Activated CD4-positive, alpha-beta memory T cell treated with anti-CD3 and anti-CD28 coated beads for 36 hours (primary cell): ENCODE measurements at regions not wholly inside any gene's neighbourhood (a gene's known extent, or its start where the extent isn't known, plus 50 kb on each side); places are given as distances from the start of the nearest gene placed in this dataset.

Source experiments
- CTCF ChIA-PET: fragments of 350-600 bp; sonication (Branson Sonifier 250); formaldehyde crosslinking; loops from one replicate; lab custom pipeline; 2021; ENCODE audit warnings: antibody characterized with exemption, inconsistent platforms; lab: Charles Lee
- POLR2A ChIA-PET: fragments of 350-600 bp; sonication (Branson Sonifier 250); formaldehyde crosslinking; loops from one replicate; lab custom pipeline; 2021; ENCODE audit warnings: antibody characterized with exemption; lab: Charles Lee
- DNase-seq: peaks from one replicate; pipeline ENCODE4 v3.0.0-alpha.2; 2020
- H3K27ac Mint-ChIP-seq: one replicate; pipeline ENCODE4 v1.8.0; 2021; ENCODE audit warnings: mixed read lengths
- H3K27me3 Mint-ChIP-seq: one replicate; pipeline ENCODE4 v1.8.0; 2021; ENCODE audit warnings: mixed read lengths
- H3K36me3 Mint-ChIP-seq: one replicate; pipeline ENCODE4 v1.8.0; 2021; ENCODE audit warnings: mixed read lengths
- H3K4me1 Mint-ChIP-seq: one replicate; pipeline ENCODE4 v1.8.0; 2021; ENCODE audit warnings: low read depth, mixed read lengths
- H3K4me3 Mint-ChIP-seq: one replicate; pipeline ENCODE4 v1.8.0; 2021; ENCODE audit warnings: mild to moderate bottlenecking, mixed read lengths
- H3K9me3 Mint-ChIP-seq: one replicate; pipeline ENCODE4 v1.8.0; 2021; ENCODE audit warnings: mixed read lengths
- intact Hi-C: fragments of 100-400 bp; cut with micrococcal nuclease; formaldehyde crosslinking; loops from one replicate; pipeline ENCODE4 v1.15.1; 2023

GRCh38 chr20:24742436-24742835 lies 206.6 kb upstream of the CST7 start:
- no peak for DNase-seq
- POLR2A ChIA-PET: no interaction called here
- Mint-ChIP-seq H3K27me3 (no peaks in the 10 kb centered on the region), H3K4me1 (peaks cover 13% of the 10 kb centered on the region), H3K36me3 (no peaks in the 10 kb centered on the region), H3K27ac (no peak overlapping the region), H3K9me3 (no peaks in the 10 kb centered on the region), H3K4me3 (no peak overlapping the region)
- intact Hi-C loops: no loop called here
- CTCF ChIA-PET: no interaction called here

DNA sequence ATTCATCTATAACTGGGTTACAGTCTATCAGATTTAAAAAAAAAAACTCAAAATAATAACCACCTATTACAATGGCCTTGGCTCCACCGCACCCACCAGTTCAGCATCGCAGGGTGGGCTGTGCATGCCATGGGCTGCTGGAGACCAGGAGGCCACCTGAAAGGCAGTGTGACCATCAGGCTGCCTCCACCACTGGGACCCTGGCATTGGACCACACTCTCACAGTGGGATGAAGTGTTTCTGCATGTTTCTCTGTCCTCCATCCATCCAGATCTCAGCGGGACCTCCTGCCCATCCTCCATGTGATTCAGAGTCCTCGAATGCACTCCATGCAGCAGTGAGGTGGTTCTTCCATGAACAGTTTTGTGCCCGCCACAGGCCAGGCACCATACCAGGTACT lies 206.1 kb upstream of the CST7 start:
- H3K27me3 Mint-ChIP-seq: peaks cover 2% of the 10 kb centered on the region
- intact Hi-C loops: no loop called here
- ChIA-PET CTCF (no interaction called here), POLR2A (no interaction called here)
- H3K4me1 Mint-ChIP-seq: peaks cover 13% of the 10 kb centered on the region
- no peaks in the 10 kb centered on the region for H3K36me3 Mint-ChIP-seq
- no peak overlapping the region for H3K4me3 Mint-ChIP-seq
- no peaks in the 10 kb centered on the region for H3K9me3 Mint-ChIP-seq
- no peak for DNase-seq
- no peak overlapping the region for H3K27ac Mint-ChIP-seq

GRCh38 chr20:24743641-24744040 lies 205.4 kb upstream of the CST7 start:
- CTCF ChIA-PET: no interaction called here
- POLR2A ChIA-PET: no interaction called here
- peaks cover 12% of the 10 kb centered on the region for H3K4me1 Mint-ChIP-seq
- H3K27me3 Mint-ChIP-seq: peaks cover 2% of the 10 kb centered on the region
- no peaks in the 10 kb centered on the region for H3K36me3 Mint-ChIP-seq
- H3K4me3 Mint-ChIP-seq: no peak overlapping the region
- H3K27ac Mint-ChIP-seq: no peak overlapping the region
- no peak for DNase-seq
- no peaks in the 10 kb centered on the region for H3K9me3 Mint-ChIP-seq
- intact Hi-C loops: no loop called here

GRCh38 chr20:24744747-24745146 lies 204.3 kb upstream of the CST7 start:
- Mint-ChIP-seq H3K4me1 (peaks cover 1% of the 10 kb centered on the region), H3K27me3 (peaks cover 2% of the 10 kb centered on the region), H3K4me3 (no peak overlapping the region), H3K27ac (no peak overlapping the region), H3K36me3 (no peaks in the 10 kb centered on the region), H3K9me3 (no peaks in the 10 kb centered on the region)
- intact Hi-C loops: no loop called here
- ChIA-PET CTCF (no interaction called here), POLR2A (no interaction called here)
- DNase-seq: no peak

- POLR2A ChIA-PET: no interaction called here
- intact Hi-C loops: no loop called here
Measured at GRCh38 chr20:24745206-24745605, 203.9 kb upstream of the CST7 start.

GRCh38 chr20:24745617-24746350 lies 203.3 kb upstream of the CST7 start:
- no peaks in the 10 kb centered on the region for H3K36me3 Mint-ChIP-seq
- H3K4me1 Mint-ChIP-seq: no peaks in the 10 kb centered on the region
- no peak for DNase-seq
- H3K9me3 Mint-ChIP-seq: no peaks in the 10 kb centered on the region
- no peak overlapping the region for H3K4me3 Mint-ChIP-seq
- peaks cover 2% of the 10 kb centered on the region for H3K27me3 Mint-ChIP-seq
- no peak overlapping the region for H3K27ac Mint-ChIP-seq
- intact Hi-C loops: no loop called here
- ChIA-PET CTCF (no interaction called here), POLR2A (no interaction called here)

More at GRCh38 chr20:24745206-24745605, 203.9 kb upstream of the CST7 start:
- H3K36me3 Mint-ChIP-seq: no peaks in the 10 kb centered on the region
- DNase-seq: no peak
- H3K27ac Mint-ChIP-seq: no peak overlapping the region
- no peaks in the 10 kb centered on the region for H3K4me1 Mint-ChIP-seq
- H3K27me3 Mint-ChIP-seq: peaks cover 2% of the 10 kb centered on the region
- CTCF ChIA-PET: no interaction called here
- H3K4me3 Mint-ChIP-seq: no peak overlapping the region
- no peaks in the 10 kb centered on the region for H3K9me3 Mint-ChIP-seq

DNA sequence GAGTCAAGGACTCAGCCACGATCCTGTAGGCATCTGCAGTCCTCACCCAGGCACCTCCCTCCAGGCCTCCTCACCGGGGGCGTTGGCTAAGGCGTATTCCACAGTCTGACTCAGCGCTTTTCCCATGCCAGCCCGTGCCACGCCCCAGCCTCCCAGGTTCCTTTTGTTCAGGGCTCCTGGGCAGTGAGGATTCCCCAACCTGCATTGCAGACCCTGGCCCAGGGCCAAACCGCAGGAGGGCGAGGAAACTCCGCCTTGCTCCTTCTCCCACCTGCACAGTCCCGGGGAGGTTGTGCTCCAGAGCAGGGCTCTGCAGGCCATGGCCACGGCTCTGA lies 202.8 kb upstream of the CST7 start:
- CTCF ChIA-PET: no interaction called here
- intact Hi-C loops: no loop called here
- Mint-ChIP-seq H3K9me3 (no peaks in the 10 kb centered on the region), H3K4me1 (no peaks in the 10 kb centered on the region), H3K4me3 (no peak overlapping the region), H3K27ac (no peak overlapping the region), H3K36me3 (no peaks in the 10 kb centered on the region), H3K27me3 (peaks cover 2% of the 10 kb centered on the region)
- no peak for DNase-seq
- POLR2A ChIA-PET: no interaction called here

DNA sequence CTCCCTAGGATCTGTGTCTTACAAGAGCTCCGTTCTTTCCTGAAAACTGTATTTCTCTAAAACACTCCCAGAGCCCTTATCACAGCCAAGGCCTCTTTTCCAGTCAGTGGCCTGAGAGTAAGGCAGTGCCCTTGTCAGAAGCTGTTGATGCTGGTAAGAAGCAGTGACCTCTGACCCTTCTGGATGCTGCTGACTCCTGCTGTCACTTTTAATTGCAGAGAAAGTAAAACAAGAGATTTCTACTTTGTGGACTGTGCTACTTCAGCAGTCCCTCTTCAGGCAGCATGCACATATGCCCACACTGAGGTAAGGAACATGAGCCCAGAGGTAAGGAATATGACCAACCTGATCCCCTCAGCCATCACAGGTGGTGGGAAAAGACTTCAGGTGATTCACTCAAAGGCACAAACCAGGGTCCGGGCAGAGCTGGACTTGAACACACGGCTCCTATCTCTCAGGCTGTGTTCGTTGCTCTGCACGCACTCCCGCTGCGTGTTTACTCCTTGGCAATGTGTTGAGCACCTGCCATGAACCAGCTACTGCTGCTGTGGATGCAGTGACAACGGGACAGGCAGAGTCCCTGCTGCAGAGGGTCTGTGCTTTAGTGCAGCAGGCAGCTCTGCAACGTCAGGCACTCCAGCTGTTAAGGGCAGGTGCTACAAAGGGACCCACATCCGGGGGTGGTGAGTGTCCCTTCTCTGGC lies 201.9 kb upstream of the CST7 start:
- Mint-ChIP-seq H3K36me3 (no peaks in the 10 kb centered on the region), H3K4me3 (no peak overlapping the region), H3K4me1 (no peaks in the 10 kb centered on the region), H3K27me3 (peaks cover 2% of the 10 kb centered on the region), H3K27ac (no peak overlapping the region), H3K9me3 (no peaks in the 10 kb centered on the region)
- ChIA-PET CTCF (no interaction called here), POLR2A (no interaction called here)
- intact Hi-C loops: no loop called here
- no peak for DNase-seq

- DNase-seq: no peak
- ChIA-PET CTCF (no interaction called here), POLR2A (no interaction called here)
- no peak overlapping the region for H3K27ac Mint-ChIP-seq
- intact Hi-C loops: no loop called here
- H3K36me3 Mint-ChIP-seq: no peaks in the 10 kb centered on the region
- no peak overlapping the region for H3K4me3 Mint-ChIP-seq
- H3K9me3 Mint-ChIP-seq: no peaks in the 10 kb centered on the region
- peaks cover 2% of the 10 kb centered on the region for H3K27me3 Mint-ChIP-seq
- H3K4me1 Mint-ChIP-seq: no peaks in the 10 kb centered on the region
Measured at GRCh38 chr20:24747881-24748595, 201.0 kb upstream of the CST7 start.

DNA sequence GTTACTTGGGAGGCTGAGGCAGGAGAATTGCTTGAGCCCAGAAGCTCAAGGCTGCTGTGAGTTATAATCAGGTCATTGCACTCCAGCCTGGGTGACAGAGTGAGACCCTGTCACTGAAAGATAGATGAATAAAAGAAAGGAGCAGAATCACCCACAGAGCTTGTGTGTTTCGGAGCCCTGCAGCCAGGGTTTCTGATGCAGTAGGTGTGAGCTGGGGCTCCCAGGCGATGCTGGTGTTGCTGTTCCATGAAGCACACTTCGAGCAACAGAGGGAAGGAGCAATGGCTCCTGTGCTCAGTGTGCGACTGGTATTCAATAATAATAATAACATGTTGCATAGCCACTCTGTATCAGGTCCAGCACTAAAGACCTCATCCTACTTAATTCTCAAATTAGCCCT lies 197.5 kb upstream of the CST7 start:
- ChIA-PET POLR2A (no interaction called here), CTCF (no interaction called here)
- Mint-ChIP-seq H3K27ac (no peak overlapping the region), H3K9me3 (no peaks in the 10 kb centered on the region), H3K4me1 (no peaks in the 10 kb centered on the region), H3K4me3 (no peak overlapping the region), H3K36me3 (no peaks in the 10 kb centered on the region), H3K27me3 (peaks cover 6% of the 10 kb centered on the region)
- DNase-seq: no peak
- intact Hi-C loops: no loop called here

GRCh38 chr20:24752612-24753011 lies 196.5 kb upstream of the CST7 start:
- POLR2A ChIA-PET: no interaction called here
- H3K4me1 Mint-ChIP-seq: no peaks in the 10 kb centered on the region
- H3K36me3 Mint-ChIP-seq: no peaks in the 10 kb centered on the region
- no peak overlapping the region for H3K27ac Mint-ChIP-seq
- no peak for DNase-seq
- no peaks in the 10 kb centered on the region for H3K9me3 Mint-ChIP-seq
- peaks cover 10% of the 10 kb centered on the region for H3K27me3 Mint-ChIP-seq
- H3K4me3 Mint-ChIP-seq: no peak overlapping the region
- intact Hi-C loops: no loop called here
- CTCF ChIA-PET: no interaction called here

DNA sequence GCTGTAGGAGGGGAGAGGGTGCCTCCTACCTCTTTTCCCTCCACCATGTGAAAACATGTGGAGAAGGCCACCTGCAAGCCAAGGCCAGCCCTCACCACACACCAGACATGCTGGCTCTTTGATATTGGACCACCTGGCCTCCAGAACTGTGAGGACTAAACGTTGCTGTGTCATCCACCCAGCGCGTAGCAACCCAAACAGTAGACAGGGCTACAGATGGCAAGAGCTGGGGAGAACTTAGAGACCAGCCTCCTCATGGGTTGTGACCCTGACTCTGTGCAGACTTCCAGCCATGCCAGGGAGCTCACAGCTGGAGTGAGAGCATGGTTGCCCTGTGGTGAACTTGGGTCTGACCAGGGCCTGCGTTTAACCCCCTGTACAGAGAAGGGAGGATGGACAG lies 195.9 kb upstream of the CST7 start:
- intact Hi-C loops: no loop called here
- peaks cover 8% of the 10 kb centered on the region for H3K27me3 Mint-ChIP-seq
- no peaks in the 10 kb centered on the region for H3K9me3 Mint-ChIP-seq
- H3K36me3 Mint-ChIP-seq: no peaks in the 10 kb centered on the region
- H3K4me1 Mint-ChIP-seq: no peaks in the 10 kb centered on the region
- no peak overlapping the region for H3K27ac Mint-ChIP-seq
- ChIA-PET POLR2A (no interaction called here), CTCF (no interaction called here)
- DNase-seq: no peak
- no peak overlapping the region for H3K4me3 Mint-ChIP-seq
